WERI-Rb-1 (cell line): ENCODE measurements at regions not wholly inside any gene's neighbourhood (a gene's known extent, or its start where the extent isn't known, plus 50 kb on each side); places are given as distances from the start of the nearest gene placed in this dataset.

ENCODE experiments used
- DNase-seq: peaks from one replicate; pipeline ENCODE4 v3.0.0-alpha.2; 2020
- H3K27ac ChIP-seq: fragments of 250-450 bp; sonication (Bioruptor Pico); 2 replicates; pipeline ENCODE4 v1.5.1; 2020; ENCODE audit warnings: mild to moderate bottlenecking, moderate library complexity
- H3K27me3 ChIP-seq: fragments of 250-450 bp; sonication (Bioruptor Pico); 2 replicates; pipeline ENCODE4 v1.5.1; 2021; ENCODE audit warnings: mild to moderate bottlenecking, low read depth, moderate library complexity; ENCODE audit not compliant: insufficient read depth, severe bottlenecking
- H3K36me3 ChIP-seq: fragments of 250-450 bp; sonication (Bioruptor Pico); 2 replicates; pipeline ENCODE4 v1.5.1; 2020; ENCODE audit warnings: mild to moderate bottlenecking, moderate library complexity
- H3K4me3 ChIP-seq: 2 replicates; pipeline ENCODE4 v1.5.1; 2011; ENCODE audit warnings: low read depth, mild to moderate bottlenecking, control low read depth, low read length
- H3K9me3 ChIP-seq: fragments of 250-450 bp; sonication (Bioruptor Pico); 2 replicates; pipeline ENCODE4 v1.5.1; 2021; ENCODE audit warnings: mild to moderate bottlenecking, moderate library complexity; ENCODE audit not compliant: severe bottlenecking
- TF ChIP-seq, protein P1 (sequence below): IDR thresholded peaks from 2 replicates; pipeline ENCODE4 v1.5.1; 2011; ENCODE audit warnings: low read depth, mild to moderate bottlenecking, control low read depth, inconsistent platforms, low read length

GRCh38 chr14:89616852-89617341, 199.9 kb upstream of the FOXN3 start:
- no peaks in the 10 kb centered on the region for H3K27me3 ChIP-seq
- H3K4me3 ChIP-seq, result no peak overlapping the region
- no peaks in the 10 kb centered on the region for H3K36me3 ChIP-seq
- H3K9me3 ChIP-seq, result no peaks in the 10 kb centered on the region
- no peak for DNase-seq
- no peak overlapping the region for H3K27ac ChIP-seq
- TF ChIP-seq, protein P1, sequence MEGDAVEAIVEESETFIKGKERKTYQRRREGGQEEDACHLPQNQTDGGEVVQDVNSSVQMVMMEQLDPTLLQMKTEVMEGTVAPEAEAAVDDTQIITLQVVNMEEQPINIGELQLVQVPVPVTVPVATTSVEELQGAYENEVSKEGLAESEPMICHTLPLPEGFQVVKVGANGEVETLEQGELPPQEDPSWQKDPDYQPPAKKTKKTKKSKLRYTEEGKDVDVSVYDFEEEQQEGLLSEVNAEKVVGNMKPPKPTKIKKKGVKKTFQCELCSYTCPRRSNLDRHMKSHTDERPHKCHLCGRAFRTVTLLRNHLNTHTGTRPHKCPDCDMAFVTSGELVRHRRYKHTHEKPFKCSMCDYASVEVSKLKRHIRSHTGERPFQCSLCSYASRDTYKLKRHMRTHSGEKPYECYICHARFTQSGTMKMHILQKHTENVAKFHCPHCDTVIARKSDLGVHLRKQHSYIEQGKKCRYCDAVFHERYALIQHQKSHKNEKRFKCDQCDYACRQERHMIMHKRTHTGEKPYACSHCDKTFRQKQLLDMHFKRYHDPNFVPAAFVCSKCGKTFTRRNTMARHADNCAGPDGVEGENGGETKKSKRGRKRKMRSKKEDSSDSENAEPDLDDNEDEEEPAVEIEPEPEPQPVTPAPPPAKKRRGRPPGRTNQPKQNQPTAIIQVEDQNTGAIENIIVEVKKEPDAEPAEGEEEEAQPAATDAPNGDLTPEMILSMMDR, result no peak

GRCh38 chr14:89616425-89616824, 199.4 kb upstream of the FOXN3 start:
- no peaks in the 10 kb centered on the region for H3K36me3 ChIP-seq
- no peak for DNase-seq
- H3K4me3 ChIP-seq, result no peak overlapping the region
- TF ChIP-seq, protein P1, result no peak
- H3K27me3 ChIP-seq, result no peaks in the 10 kb centered on the region
- no peaks in the 10 kb centered on the region for H3K9me3 ChIP-seq
- no peak overlapping the region for H3K27ac ChIP-seq

DNA sequence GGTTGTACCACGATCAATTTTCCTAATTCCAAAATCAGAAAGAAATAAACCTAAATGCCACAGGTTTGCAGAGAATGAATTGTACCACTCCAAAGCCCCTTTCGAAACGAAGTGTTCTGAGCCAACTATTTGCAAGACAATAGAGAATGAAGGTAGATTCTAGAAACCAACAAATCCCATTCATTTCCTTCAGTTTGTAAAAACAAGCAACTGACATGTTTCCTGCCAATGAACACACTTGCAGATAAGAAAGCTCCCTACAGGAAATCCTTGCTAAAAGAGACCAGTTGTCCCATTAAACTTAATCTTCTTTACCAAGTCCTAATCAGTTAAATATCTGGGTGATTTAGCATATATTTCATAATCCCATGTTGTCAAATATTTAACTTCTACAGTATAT, 198.4 kb upstream of the FOXN3 start:
- no peaks in the 10 kb centered on the region for H3K27me3 ChIP-seq
- H3K27ac ChIP-seq, result no peak overlapping the region
- no peaks in the 10 kb centered on the region for H3K36me3 ChIP-seq
- DNase-seq, result no peak
- TF ChIP-seq, protein P1, result no peak
- no peaks in the 10 kb centered on the region for H3K9me3 ChIP-seq
- H3K4me3 ChIP-seq, result no peak overlapping the region

DNA sequence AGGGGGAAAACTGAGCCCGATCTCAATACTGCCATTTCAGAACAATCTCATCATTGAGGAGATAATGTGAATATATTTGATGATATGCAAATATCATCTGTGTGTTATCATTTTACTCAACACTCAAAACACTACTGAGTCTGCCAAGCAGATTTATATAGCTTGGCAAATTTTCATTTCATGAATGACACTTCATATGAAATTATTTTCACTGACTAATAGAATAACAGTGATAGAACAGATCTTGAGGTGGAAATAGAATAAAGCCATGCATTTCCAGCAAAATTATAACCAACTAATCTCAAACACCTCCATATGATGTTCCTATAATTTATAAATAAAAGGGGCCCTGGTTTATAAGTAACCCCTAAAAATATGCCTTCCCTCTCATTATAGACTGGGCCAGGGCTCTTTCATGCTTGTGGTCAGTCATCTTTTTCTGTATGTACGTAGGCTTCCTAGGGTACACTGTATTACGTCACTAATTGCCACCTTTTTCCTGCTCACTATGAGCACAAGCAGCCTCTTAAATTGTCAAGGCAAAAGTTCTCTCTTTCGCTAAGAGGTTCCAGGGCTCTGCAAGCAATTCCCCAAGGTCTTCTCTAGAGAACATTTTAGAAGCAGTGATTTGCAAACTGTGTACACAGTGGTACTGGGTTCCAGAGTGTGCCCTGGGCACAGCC, 197.1 kb upstream of the FOXN3 start:
- H3K4me3 ChIP-seq, result no peak overlapping the region
- H3K27ac ChIP-seq, result no peak overlapping the region
- H3K27me3 ChIP-seq, result no peaks in the 10 kb centered on the region
- H3K9me3 ChIP-seq, result no peaks in the 10 kb centered on the region
- no peak for DNase-seq
- TF ChIP-seq, protein P1, result no peak
- no peaks in the 10 kb centered on the region for H3K36me3 ChIP-seq

- TF ChIP-seq, protein P1, result no peak
- DNase-seq, result no peak
- no peak overlapping the region for H3K27ac ChIP-seq
- H3K36me3 ChIP-seq, result no peaks in the 10 kb centered on the region
- no peaks in the 10 kb centered on the region for H3K27me3 ChIP-seq
- H3K4me3 ChIP-seq, result no peak overlapping the region
- no peaks in the 10 kb centered on the region for H3K9me3 ChIP-seq
These were observed 196.4 kb upstream of the FOXN3 start for GRCh38 chr14:89613260-89614008.
